Left ventricle myocardium superior (tissue), 1 donor: ENCODE measurements at regions not wholly inside any gene's neighbourhood (a gene's known extent, or its start where the extent isn't known, plus 50 kb on each side); places are given as distances from the start of the nearest gene placed in this dataset.

Source experiments
- ATAC-seq: fragments of 200-7000 bp; cut with Tn5 transposase; one replicate; pipeline ENCODE4 v1.9.1; 2020; ENCODE audit warnings: mild to moderate bottlenecking, moderate library complexity
- DNase-seq: peaks from one replicate; pipeline ENCODE4 v3.0.0-alpha.2; 2020
- intact Hi-C: fragments of 100-400 bp; cut with micrococcal nuclease; formaldehyde crosslinking; loops from one replicate; pipeline ENCODE4 v1.11.0; 2022
- donor health status: DM: no; HTN: yes; CAD: no; lungs with severe emphysema.

GRCh38 chr6:167462514-167463312 lies 137.8 kb downstream of the TTLL2 start:
- DNase-seq (no peak), ATAC-seq (no peak)
- intact Hi-C loops, result no loop called here

DNA sequence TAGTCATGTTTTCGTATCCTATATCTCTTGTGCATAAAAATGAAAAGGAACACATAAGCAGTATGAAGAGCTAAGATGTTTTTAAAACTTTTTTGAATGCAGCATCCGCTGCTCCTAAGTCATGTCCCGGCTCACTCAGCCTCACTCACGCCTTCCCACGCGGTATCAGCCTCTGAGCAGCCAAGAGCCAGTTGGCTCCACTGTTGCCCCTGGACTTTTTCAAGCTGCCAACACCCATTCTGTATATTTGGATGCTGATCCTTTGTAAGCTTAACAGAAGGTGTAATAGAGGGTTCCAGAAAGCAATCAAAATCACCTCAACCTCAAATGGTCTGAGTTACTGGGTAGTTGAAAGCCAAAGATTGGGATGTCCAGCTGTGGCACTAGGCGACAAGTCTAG lies 139.3 kb downstream of the TTLL2 start:
- DNase-seq (peak; percentile 53), ATAC-seq (peak; percentile 95)
- intact Hi-C loops, result no loop called here

- ATAC-seq (no peak), DNase-seq (no peak)
- intact Hi-C loops, result no loop called here
Observed at GRCh38 chr6:167465482-167465881, 140.6 kb downstream of the TTLL2 start.

DNA sequence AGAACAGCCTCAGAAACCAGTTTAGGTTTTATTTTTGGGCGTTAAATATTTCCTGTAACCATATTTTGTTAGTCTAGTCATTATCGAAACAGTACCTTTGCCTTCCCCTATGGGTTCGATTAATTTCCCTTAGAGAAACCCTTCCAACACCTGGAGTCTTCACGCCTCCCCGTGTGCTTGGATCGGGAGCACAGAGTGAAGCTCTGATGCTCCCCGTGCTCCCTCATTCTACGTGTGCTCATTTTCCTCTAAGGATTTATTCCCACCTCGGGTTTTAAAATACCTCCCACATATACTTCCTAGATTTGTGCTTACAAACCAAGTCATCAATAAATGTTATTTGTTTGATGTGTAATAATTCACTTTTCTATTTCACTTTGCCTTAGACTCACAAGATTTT lies 142.4 kb downstream of the TTLL2 start:
- DNase-seq, result no peak
- no peak for ATAC-seq
- intact Hi-C loops, result no loop called here

GRCh38 chr6:167467793-167468431 lies 143.0 kb downstream of the TTLL2 start:
- ATAC-seq (no peak), DNase-seq (no peak)
- intact Hi-C loops, result no loop called here

GRCh38 chr6:167469101-167469500 lies 144.2 kb downstream of the TTLL2 start:
- intact Hi-C loops, result no loop called here
- DNase-seq, result no peak
- no peak for ATAC-seq

DNA sequence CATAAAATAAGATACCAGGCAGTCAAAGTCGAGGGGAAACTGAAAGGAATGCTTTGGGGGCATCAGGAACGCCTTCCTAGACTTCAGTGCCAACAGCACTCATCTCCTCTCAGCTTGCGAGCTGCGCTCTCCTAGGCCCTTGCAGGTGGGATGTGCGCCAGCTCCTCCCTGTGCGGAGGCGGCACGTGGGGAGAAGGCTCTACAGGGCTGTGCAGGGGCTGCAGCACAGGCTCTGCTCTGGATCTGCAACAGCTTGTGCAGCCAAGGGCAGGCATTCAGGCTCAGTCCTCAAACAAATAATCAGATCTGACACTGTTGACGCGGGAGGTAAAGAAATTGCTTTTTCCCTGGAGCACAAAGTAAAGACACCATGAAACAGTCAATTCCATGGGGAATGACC lies 144.8 kb downstream of the TTLL2 start:
- intact Hi-C loops, result no loop called here
- DNase-seq (peak; percentile 79), ATAC-seq (peak; percentile 93)

GRCh38 chr6:167470101-167470835 lies 145.4 kb downstream of the TTLL2 start:
- DNase-seq (no peak), ATAC-seq (peak; percentile 15)
- intact Hi-C loops, result no loop called here

GRCh38 chr6:167470836-167471547 lies 146.1 kb downstream of the TTLL2 start:
- ATAC-seq, result peak; percentile 53
- DNase-seq, result no peak
- intact Hi-C loops, result no loop called here

GRCh38 chr6:167471548-167471930 lies 146.7 kb downstream of the TTLL2 start:
- DNase-seq (no peak), ATAC-seq (no peak)
- intact Hi-C loops, result no loop called here

GRCh38 chr6:167472148-167472547 lies 147.3 kb downstream of the TTLL2 start:
- no peak for ATAC-seq
- intact Hi-C loops, result no loop called here
- no peak for DNase-seq

DNA sequence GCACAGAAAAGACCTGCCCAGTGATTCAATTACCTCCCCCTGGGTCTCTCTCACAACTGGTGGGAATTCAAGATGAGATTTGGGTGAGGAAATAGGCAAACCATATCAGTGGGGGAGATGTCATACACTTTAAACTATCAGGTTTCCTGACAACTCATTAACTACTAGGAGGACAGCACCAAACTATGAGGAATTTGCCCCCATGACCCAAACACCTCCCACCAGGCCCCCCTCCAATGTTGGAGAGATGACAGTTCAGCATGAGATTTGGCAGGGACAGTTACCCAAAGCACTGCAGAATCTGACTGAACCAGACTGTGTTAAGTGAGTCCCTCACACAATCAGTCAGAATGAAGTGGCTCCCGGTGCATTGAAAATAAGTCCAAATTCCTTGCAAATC lies 148.0 kb downstream of the TTLL2 start:
- intact Hi-C loops, result no loop called here
- DNase-seq (no peak), ATAC-seq (no peak)

DNA sequence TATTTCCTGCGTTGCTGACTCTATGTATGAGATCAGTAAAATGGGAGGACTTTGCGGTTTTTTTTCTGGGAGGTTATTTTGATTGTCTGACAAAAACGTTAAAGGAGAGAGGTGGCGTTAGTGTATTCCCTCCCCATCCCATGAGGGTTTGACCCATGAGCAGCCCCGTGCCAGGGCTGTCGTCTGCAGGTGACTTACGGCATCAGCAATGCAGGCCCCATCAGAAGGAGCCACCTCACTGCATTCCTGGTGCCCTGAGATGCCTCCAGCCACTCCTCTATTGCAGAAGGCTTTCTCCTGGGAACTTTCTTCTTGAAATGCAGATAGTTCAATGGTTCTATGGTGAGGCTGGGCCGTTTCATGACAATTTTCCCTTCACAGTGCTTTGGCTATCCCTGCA lies 149.3 kb downstream of the TTLL2 start:
- ATAC-seq (no peak), DNase-seq (no peak)
- intact Hi-C loops, result no loop called here

DNA sequence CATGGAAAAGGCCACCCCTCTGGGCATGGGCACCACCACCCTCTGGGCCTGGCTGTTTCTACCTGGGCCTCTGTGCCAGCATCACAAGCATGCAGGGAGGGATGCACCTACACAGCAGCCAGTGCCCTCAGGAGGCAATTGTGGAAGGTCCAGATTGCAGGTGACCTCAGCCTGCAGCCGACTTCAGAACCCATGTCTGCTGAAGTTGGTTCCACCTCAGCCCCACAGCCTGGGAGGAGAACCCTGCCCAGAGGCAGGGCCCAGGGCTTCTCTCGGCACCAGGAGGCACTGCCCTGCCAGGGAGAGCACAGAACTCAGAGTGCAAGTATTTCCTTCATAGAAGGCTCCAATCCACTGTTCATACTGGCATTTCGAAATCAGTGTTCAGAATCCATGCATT lies 149.8 kb downstream of the TTLL2 start:
- no peak for ATAC-seq
- DNase-seq, result no peak
- intact Hi-C loops, result no loop called here

GRCh38 chr6:167475947-167476346 lies 151.1 kb downstream of the TTLL2 start:
- DNase-seq (no peak), ATAC-seq (no peak)
- intact Hi-C loops, result no loop called here

DNA sequence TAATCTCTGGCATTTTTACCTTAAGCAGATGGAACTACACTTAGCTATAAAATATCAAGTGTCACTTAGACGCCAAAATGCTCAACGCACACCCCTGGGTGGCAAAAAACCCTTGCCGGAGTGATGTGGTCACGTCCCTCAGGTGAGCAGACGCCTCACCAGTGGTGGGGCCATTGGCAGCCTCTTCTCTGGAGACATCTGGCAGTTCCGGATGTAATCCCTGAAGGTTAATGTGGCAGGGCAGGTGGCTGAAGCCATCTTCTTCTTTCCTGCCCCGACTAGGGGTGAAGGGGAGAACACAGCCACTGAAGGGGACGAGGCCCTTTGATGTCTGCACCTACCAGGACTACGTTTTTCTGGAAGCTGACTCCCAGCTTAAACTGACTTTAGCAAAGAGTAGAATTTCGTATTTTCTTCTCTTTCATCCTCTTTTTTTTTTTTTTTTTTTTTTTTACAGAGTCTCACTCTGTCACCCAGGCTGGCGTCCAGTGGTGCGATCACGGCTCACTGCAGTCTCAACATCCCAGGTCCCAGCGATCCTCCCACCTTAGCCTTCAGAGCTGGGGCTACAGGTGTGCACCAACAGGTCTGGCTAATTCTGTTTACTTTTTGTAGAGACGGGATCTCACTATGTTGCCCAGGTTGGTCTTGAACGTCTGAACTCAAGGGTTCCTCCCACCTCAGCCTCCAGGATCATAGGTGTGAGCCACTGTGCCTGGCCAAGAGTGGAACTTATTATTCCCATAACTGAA lies 152.1 kb downstream of the TTLL2 start:
- intact Hi-C loops, result no loop called here
- ATAC-seq (no peak), DNase-seq (no peak)

DNA sequence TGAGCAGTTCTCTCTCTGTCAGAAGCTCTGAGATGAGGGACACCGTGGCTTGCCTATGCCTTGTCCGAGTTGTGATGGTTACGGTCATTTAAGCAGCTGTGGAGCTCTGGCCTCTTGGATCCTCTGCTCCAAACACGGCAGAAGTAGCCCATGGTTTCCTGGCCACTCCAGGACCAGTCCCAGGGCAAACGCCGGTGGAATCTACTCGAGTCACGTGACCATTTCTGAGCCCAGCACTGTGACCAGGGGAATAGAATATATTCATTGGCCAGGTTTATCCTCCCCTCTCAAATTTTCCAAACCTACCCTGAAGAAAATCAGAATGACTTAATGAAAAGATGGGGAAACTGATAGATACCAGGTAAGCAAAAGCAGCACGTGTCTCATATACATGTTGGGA lies 152.8 kb downstream of the TTLL2 start:
- ATAC-seq, result no peak
- intact Hi-C loops, result no loop called here

DNA sequence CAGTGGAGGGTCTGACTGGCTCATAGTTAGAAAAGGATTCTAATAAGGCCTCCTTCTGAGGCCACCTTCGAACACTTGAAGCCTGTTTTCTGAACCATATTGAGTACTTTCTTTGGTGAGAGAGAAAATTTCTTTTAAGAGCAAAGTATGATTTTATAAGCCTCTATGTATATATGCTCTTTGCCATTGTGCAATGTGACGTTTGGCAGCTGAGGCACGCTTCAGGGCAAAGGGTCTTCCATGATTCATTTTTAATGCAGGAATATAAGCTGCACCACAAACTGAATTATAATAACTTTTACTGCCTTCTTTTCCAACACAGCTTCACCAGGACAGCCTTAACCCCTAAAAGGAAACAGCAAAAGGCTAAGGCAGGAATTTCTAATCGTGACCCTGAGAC lies 154.4 kb downstream of the TTLL2 start:
- ATAC-seq (no peak), DNase-seq (no peak)
- intact Hi-C loops, result no loop called here

More for the DNA sequence above, 152.8 kb downstream of the TTLL2 start:
- no peak for DNase-seq
